Hematopoietic multipotent progenitor cell treated with erythropoietin and hydrocortisone succinate and interleukin-3 and kit ligand, for 17 days (in vitro differentiated cells): ENCODE measurements at regions not wholly inside any gene's neighbourhood (a gene's known extent, or its start where the extent isn't known, plus 50 kb on each side); places are given as distances from the start of the nearest gene placed in this dataset.
"Not testable (repeated sequence)": the region's sequence is repeated elsewhere in the genome, so short reads cannot be mapped to it uniquely, and the experiment has no call there.

Experiments used
- DNase-seq: peaks from one replicate; pipeline ENCODE4 v3.0.0-alpha.2; 2015; ENCODE audit warnings: low spot score

DNA sequence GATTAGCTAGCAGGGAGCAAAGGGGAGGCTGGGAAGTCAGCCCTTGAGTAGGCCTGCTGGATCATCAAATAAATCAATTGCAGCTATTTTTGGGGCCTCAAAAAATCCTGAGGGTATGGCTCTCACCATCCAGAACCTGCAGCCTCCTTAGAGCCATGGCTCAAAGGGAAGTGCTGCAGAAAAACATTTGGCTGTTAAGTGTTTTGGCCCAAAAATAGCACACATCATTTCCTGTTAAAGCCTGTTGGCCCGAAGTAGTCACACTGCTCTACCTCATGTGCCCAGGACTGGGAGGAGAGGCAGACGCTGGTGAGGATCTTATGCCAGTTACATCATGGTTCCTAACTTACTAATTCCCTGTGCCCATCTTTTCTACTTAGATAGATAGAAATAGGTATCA, 176.8 kb upstream of the PLGLB1 start:
- DNase-seq = not testable (repeated sequence)

DNA sequence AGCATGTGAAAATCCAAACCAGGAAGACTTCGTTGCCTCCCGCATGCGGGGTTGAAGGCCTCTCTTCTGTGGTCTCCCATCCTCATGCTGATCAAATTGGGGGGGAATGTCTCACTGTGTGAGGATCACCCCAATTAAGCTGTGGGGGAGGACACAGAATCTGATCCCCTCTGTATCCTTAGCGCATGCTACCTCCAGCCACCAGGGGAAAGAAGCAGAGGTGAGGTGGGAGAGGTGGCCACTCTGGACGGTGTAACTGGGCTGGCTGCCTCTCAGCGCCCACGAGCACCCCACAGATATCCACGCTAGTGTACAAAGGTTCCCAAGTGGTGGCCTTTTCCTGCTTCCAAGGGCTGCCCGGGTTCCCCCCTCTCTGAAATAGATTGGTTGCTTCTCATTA, 177.6 kb upstream of the PLGLB1 start:
- not testable (repeated sequence) for DNase-seq

DNA sequence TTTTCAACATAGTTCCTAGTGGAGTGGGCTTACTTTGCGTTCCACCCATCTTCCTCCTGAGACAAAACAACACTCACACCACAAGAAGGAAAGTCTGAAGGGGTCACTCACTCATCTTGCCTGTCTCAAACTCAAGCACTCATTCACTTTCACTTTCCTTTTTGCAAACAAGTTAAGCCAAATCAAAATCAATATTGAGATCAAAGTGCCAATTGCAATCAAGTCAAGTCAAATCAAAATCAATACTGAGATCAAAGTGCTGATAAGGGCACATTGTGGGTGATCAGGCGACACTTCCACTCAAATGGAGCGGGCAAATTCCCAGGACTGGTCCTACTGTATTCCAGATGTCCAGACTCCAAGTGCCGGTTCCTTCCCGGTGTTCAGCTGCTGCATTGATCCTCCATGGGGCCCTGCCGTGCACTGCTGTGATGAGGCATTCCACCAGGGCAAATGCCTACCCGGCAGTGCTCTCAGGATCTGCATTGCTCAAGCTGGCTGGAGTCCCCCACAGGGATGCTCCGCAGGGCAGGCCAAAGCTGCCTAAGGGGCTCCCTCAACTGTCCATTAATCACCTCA, 183.0 kb upstream of the PLGLB1 start:
- not testable (repeated sequence) for DNase-seq

DNA sequence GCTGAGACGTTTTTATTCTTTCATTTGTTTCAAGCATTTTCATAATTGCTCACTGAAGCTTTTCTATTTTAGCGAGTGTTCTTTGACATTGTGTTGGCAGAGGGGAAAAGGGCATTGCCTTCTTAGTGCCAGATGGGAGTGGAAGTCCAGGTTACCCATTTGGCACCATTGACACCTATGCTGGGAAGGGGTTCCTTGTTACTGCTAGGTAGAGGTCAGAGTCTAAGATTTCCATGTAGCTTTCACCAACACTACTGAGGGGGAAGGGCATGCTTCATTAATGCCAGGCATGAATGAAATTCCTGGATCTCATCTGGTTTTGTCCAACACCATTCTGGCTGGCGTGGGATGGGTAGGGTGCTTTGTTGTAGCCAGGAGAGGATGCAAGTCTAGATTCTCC, 191.3 kb upstream of the PLGLB1 start:
- DNase-seq = not testable (repeated sequence)

DNA sequence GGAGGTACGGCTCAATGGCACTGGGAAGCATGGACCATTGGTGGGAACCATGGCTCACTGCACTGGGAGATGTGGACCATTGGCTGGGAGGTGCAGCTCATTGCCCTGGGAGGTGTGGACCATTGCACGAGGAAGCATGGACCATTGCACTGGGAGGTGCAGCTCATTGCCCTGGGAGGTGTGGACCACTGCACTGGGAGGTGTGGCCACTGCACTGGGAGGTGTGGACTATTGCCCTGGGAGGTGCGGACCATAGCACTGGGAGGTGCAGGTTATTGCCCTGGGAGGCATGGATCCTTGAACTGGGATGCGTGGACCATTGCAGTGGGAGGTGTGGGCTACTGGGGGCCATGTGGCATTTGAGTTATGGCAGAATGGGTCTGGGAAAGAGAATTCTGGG, 195.4 kb upstream of the PLGLB1 start:
- DNase-seq = not testable (repeated sequence)

DNA sequence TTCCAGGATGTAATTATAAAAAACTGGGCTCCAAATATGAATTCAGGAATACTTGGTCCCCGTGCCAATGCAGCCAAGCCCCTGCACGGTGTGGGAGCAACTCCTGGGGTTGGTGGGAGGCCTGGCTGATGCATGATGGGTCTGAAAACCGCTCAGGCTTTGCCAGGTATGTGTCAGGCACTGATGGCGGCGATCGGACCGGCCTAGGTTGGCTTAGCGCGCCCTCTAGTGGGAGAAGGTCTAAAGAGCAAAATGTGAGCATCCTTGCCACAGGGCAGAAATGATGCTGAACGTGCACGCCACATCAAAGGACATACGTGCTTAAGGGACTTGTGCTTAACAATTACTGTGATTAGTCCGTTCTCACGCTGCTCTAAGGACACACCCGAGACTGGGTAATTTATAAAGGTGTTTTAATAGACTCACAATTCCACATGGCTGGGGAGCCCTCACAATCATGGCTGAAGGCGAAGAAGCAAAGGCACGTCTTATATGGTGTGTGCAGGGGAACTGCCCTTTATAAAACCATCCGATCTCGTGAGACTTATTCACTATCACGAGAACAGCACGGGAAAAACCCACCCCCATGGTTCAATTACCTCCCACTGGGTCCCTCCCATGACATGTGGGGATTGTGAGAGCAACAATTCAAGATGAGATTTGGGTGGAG, 196.2 kb upstream of the PLGLB1 start:
- DNase-seq = not testable (repeated sequence)

DNA sequence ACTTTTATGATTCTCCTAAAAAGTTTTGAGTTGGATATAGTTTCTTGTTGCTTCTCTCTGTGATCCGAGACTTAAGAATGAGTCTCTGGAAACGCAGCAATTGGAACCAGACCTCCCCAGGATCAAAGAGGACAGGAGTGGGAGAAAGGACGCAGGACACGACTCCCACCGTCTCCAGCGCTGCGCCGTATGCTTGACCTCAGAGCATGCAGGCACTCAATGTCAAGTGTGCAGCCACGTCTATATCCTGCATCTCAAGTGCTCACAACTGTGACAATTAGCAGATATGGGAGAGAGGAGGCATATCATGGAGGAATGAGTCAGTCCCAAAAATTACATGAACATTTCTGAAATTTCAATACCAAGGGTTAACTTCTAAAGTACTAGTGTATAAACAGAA, 199.0 kb upstream of the PLGLB1 start:
- DNase-seq = not testable (repeated sequence)

DNA sequence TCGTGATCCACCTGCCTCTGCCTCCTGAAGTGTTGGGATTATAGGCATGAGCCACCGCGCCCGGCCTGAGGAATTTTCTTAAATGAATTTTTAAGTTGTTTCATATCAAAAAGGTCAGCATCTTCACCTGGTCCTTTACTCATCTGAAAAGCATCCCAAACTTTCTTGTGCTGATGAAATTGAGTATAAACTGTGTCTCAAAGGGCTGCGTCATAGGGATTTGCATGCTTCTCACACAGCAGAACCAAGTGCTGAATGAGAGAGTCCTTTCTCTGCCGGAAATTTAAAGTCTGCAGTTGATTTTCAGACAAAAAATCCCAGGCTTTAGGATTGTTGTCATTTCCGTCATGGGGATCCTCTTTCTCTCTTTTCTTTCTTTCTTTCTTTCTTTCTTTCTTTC, 200.5 kb upstream of the PLGLB1 start:
- not testable (repeated sequence) for DNase-seq

DNA sequence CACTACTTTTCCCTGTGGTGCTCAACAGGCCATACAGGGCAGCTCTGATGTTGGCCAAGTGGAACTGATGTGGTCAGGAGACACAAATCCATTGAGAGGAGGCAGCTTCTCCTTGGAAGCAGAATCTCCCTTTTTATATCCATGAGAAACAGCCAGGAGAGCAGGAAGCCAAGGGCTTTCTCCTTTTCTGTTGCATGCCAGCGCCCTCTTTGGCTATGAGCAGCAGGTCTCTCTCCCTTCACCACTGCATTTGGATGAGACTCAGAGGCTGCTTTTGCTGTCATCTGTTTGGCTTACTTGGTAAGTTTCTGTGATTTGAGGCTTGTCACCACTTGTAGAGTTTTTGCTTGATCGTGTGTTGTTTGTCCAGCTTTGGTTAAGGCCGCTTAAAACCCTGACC, 202.2 kb upstream of the PLGLB1 start:
- not testable (repeated sequence) for DNase-seq

DNA sequence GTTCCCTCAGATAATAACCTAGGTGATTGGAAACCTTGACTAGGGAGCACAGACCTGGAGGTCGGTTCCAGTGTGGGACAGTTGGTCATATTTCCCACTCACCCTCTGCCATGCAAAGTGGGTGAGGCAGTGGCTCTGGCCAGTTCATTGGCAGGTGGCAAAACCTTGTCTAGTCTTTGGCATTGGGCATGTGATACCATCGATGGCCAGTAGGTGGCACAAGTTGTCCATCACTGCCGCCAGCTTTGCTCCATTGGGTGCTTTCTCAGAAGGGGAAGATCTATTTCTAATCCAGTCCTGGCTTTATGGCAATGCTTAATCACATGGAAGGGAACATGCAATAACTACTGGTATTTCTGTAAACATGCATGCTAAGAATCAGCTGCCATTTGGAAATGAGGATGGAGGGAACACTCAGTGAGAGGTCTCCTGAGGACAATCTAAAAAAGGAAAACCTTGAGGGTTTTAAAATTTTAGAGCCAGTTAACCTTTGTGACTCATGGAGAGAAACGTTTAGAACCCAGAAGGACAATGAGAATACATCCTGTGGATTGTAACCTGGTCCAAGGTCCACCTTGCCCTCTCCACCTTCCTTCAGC, 207.5 kb upstream of the PLGLB1 start:
- peak; percentile 9 for DNase-seq

DNA sequence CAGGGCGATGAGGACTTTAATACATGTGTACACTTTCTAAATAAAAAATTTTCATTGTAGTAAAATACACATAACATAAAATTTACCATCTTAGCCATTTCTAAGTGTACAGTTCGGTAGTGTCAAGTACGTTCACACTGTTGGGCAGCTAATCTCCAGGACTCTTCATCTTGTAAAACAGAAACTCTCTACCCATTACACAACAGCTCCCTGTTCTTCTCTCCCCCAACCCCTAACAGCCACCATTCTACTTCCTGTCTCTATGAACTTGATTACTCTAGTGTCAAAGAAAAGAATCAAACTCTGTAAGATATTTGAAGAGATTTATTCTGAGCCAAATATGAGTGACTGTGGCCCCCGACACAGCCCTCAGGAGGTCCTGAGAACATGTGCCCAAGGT, 208.3 kb upstream of the PLGLB1 start:
- DNase-seq = not testable (repeated sequence)

DNA sequence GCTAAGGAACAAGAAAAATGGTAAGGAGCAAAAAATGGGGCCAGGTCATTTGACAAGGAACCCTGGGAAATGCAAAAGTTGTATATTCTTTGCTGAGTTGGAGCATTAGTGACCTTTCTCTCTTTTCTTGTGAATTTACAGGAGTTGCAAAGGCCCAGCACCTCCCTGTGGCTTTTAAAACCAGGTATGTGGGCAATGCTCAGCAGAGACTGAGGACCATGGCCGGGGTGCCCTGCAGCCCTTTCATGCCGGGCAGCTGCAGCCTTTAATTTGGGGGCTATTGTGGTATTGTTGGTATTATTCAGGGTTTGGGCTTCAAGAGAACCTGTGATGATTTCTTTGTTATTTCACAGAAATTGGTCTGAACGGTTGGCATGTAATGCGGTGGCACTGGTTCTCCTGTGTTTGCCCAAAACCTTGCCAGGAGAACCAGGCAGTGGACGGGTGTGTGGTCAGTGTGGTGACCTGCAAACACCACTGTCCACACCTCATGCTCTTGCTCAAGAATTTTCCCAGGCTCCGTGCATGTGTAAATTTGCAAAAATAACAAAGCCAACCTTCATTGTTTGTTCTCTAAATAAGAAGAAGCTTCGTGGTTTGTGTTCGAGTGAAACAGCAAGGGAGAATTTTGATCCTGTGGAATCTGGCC, 213.8 kb upstream of the PLGLB1 start:
- DNase-seq = not testable (repeated sequence)

DNA sequence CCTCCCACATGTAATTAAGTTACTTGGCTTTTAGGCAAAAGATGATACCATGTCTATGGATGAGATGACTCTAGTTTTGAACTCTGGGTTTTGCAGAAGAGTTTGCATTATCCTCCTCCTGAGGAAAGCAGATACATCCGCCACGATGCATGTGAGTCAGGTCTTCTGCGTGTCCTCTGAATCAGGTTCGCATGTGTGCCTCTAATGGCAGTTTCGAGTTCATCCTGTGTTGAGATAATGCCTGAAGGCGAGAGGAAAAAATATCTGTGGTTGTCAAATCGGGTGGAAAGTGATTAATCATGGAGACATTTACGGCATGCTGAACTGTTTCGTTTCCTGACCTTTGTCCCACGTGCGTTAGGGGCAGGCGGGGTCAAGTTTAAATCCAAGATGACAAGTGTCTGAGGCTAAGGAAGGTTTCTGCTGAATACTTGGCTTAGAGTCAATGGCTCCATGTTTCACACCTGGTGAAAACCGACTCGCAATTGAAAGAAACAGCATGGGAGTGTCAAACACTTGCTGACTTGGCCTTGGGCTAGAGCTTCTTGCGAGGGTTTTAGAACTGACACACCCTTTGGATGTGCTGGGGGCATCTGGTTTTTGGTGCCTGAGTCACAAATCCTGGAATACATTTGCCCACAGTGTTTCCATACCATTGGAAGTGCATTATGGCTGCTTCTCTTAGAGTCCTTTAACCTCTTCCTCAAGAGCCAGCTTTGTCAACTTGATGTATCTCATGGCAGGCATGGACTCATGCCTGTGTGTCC, 216.1 kb upstream of the PLGLB1 start:
- not testable (repeated sequence) for DNase-seq

DNA sequence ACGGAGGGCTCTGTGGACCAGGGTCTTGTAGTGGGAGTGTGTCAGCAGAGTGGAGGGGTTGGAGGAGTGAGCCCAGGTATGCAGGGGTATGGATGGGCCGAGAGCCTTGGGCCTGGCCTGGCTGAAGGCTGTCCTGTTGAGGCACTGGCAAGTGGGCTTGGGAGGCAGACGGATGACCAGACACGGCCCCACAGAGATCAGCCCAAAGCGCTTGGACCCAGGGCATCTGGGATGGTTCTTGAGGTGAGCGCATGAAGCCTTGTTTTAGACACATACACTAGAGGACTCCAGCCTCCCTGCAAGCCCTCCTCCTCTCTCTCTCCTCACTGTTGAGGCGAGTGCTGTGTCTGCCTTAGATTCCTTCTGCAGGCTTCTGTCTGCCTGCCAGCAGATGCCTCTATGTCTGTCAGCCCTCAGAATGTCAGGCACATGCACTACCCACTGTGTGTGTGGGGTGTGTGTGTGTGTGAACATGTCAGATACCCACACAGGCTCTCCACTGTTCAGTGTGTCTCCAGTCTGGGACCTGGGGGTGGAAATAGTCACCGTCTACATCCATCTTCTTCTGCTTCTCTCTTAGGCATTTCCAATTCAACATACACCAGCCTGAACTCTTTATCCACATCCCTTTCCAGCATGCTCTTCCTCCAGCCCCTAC, 218.0 kb upstream of the PLGLB1 start:
- DNase-seq = not testable (repeated sequence)

DNA sequence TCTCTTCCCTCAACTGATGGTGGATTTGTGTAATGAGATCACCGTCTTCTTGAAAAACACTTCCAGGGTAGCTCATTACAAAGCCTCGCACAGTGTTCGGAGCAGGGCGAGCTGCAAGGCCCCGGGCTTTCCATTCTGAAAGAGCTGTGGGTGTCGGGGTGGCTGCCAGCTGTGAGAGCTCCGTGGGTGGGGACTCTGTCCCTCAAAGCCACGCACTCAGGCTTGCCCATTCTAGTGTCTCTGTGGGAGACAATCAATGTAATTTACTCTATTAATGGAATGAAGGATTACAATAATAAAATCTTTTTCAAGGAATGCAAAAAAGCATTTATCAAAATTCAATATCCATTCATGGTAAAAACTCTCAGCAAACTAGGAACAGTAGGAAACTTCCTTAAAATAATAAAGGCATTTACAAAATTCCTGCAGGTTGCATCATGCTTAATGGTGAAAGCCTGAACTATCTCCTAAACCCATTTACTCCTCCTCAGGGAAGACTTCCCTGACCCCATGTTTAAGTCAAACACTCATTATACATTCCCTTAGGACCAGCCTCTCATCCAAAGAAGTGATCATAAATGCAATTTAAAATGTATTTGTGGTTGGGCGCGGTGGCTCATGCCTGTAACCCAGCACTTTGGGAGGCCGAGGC, 224.5 kb upstream of the PLGLB1 start:
- DNase-seq = not testable (repeated sequence)

DNA sequence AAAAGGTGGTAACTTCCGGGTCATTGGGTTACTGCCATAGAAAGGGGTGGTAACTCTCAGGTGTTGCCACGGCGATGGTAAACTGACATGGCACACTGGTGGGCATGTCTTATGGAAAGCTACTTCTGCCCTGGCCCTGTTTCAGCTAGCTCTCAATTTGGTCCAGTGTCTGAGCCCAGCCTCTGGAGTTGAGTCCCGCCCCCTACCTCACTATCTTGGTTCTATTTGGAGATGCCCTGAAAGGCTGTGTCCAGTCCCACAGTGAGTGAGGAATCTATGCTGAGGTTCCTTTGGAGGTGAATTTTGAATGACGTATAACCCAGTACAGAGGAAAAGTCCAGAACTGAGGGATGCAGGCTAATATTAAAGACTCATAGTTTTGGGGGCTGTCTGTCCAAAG, 230.4 kb upstream of the PLGLB1 start:
- not testable (repeated sequence) for DNase-seq

DNA sequence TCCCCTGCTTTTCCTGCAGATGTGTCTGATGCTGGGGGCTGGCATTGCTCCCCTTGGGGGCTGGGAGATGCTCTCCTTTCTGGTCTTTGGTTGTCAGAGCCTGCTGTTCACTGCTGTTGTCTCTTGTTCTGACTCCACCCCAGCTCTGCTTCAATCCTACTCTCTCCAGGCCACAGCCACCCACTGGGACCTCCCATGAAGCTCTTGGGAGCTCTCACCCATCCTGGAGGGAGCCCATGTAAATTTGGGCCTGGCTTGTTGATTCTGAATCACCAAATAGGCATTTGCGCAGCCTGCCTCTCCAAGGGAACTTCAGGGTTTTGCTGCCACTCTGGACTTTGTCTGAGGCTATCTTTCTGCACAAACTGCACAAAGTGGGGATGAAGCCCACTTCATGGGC, 232.9 kb upstream of the PLGLB1 start:
- not testable (repeated sequence) for DNase-seq

DNA sequence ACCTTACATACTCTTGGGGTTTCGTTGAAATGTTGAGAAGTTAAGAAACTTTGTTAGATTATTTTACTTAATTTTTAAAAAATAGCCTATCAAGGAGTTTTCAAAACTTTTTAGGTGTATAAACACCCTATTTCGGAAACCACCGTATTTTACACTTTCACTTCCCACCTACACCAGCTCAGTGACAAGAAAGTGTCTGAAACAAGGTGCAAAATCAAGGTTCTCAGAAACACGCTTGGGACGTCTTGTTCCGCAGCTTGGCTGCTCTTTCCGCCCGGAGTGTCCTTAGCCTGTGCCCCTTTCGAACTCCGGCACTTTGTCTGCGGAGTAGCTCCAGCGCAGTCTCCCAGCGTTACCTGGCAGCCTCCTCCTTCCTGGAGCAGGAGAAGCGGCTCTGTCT, 233.8 kb upstream of the PLGLB1 start:
- DNase-seq = not testable (repeated sequence)

DNA sequence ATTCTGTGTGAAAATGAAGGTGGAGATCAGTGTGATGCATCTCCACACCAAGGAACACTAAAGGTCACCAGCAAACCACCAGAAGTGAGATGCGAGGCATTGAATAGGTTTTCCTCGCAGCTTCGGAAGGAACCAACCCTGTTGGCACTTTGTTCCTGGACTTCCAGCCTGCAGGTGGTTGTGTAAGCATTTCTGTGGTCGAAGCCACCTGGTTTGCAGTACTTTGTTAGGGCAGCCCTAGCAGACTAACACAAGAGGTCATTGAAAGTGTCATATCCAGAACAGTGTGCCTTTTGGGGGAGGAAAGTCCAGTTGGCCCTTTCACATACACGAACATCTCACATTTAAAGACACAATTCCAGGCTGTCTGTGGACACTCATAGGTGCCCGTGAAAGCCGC, 237.2 kb upstream of the PLGLB1 start:
- DNase-seq = not testable (repeated sequence)

DNA sequence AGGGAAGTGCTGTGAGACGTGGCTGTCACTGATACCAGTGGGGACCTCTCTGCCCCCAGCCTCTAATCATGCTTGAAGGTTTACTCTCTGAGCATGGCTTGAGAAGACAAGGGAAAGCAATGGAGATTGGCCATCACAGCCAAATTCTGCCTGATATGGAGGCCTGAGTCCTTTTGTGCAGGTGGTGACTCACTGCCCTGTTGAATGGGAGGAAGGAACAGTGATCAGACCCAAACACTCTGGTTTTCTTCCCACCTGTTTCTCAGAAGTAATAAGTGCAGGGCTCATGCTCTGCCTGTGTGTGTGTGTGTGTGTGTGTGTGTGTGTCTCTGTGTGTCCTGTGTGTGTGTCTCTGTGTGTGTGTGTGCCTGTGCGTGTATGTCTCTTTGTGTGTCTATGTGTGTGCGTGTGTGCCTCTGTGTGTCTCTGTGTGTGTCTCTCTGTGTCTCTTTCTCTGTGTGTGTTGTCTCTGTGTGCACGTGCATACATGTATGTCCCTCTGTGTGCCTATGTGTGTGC, 240.6 kb upstream of the PLGLB1 start:
- not testable (repeated sequence) for DNase-seq
